ENCODE measurements at regions not wholly inside any gene's neighbourhood (a gene's known extent, or its start where the extent isn't known, plus 50 kb on each side); places are given as distances from the start of the nearest gene placed in this dataset.

DNA sequence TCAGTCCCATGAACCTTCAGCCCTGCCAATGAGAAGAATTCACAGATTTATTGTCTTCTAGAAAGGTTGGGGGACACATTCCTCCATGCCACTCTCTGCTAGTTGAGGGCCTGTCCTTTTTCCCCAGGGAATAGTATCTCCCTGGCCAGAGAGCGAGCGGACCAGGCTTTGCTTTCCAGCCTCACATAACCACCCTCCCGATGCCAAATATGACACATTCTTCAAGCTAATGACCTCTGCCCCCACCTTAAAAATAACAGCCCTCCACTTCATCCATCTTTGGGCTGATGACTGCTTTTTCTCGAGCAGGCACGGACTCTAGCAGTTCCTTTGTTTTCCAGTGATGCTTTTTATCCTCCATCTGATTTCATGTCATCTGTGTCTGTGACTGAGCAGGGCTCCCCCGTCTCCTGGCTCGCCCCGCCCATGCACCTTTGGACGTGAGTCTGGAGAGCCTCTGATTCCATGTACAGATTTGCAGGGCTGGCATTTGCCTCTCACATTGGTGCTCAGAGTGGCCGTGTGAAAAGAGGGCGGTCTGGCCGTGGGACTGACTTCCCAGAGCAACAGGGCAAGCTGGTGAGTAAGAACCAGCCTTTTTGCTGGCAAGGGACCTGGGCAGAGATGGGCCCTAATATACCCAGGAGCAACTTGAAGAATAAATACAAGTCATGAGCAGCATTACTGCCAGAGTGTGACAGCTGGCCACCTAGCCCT is 279.8 kb downstream of the BCOR start:
- no peaks in the 10 kb centered on the region for H3K79me2 ChIP-seq (ENCODE audit: insufficient read depth, low read depth)
- H4K20me1 ChIP-seq (ENCODE audit: insufficient read depth) = no peaks in the 10 kb centered on the region
- H3K4me3 ChIP-seq (IDR thresholded peaks at IDR 0.05; ENCODE audit: insufficient read depth, low read depth, low read length) = no peak overlapping the region
- H2AFZ ChIP-seq (ENCODE audit: low read depth) = no peak overlapping the region
- no peak overlapping the region for H3K9ac ChIP-seq
- H3K27ac ChIP-seq = no peak overlapping the region
- H3K27me3 ChIP-seq (ENCODE audit: insufficient read depth, low read depth) = no peaks in the 10 kb centered on the region
- H3K4me2 ChIP-seq = no peak overlapping the region
- peaks cover 14% of the 10 kb centered on the region for H3K4me1 ChIP-seq (ENCODE audit: low read depth, poor library complexity, severe bottlenecking)
- H3K36me3 ChIP-seq (ENCODE audit: insufficient read depth) = no peaks in the 10 kb centered on the region
- TF ChIP-seq, protein P1, sequence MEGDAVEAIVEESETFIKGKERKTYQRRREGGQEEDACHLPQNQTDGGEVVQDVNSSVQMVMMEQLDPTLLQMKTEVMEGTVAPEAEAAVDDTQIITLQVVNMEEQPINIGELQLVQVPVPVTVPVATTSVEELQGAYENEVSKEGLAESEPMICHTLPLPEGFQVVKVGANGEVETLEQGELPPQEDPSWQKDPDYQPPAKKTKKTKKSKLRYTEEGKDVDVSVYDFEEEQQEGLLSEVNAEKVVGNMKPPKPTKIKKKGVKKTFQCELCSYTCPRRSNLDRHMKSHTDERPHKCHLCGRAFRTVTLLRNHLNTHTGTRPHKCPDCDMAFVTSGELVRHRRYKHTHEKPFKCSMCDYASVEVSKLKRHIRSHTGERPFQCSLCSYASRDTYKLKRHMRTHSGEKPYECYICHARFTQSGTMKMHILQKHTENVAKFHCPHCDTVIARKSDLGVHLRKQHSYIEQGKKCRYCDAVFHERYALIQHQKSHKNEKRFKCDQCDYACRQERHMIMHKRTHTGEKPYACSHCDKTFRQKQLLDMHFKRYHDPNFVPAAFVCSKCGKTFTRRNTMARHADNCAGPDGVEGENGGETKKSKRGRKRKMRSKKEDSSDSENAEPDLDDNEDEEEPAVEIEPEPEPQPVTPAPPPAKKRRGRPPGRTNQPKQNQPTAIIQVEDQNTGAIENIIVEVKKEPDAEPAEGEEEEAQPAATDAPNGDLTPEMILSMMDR (conservative IDR thresholded peaks at IDR 0.05; ENCODE audit: low read depth, low read length) = no peak

DNA sequence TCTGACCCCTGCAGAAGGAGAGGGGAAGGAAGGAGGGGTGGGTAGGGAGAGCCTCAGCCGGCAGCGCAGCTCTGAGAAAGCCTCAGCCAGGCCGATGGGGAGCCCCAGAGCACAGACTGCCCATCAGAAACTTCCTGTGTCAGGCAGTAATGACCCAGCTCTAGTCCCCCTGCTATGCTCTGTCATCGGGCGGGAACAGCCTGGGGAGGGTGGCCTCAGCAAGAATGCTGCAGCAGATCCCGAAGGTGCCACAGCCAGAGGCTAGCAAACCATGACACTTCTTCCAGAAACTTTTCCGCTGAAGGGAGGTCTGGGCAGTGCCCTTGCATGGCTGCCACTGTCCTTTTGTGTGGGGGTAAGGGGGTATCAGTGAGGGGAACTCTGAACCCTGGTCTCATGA is 279.0 kb downstream of the BCOR start:
- Histone ChIP-seq H3K79me2 (ENCODE audit: insufficient read depth, low read depth) (no peaks in the 10 kb centered on the region), H2AFZ (ENCODE audit: low read depth) (no peak overlapping the region), H3K27ac (no peak overlapping the region), H3K4me1 (ENCODE audit: low read depth, poor library complexity, severe bottlenecking) (peaks cover 14% of the 10 kb centered on the region), H4K20me1 (ENCODE audit: insufficient read depth) (no peaks in the 10 kb centered on the region), H3K36me3 (ENCODE audit: insufficient read depth) (no peaks in the 10 kb centered on the region), H3K9ac (no peak overlapping the region), H3K27me3 (ENCODE audit: insufficient read depth, low read depth) (no peaks in the 10 kb centered on the region), H3K4me2 (no peak overlapping the region), H3K4me3 (IDR thresholded peaks at IDR 0.05; ENCODE audit: insufficient read depth, low read depth, low read length) (no peak overlapping the region)
- TF ChIP-seq, protein P1 (conservative IDR thresholded peaks at IDR 0.05; ENCODE audit: low read depth, low read length) = no peak

DNA sequence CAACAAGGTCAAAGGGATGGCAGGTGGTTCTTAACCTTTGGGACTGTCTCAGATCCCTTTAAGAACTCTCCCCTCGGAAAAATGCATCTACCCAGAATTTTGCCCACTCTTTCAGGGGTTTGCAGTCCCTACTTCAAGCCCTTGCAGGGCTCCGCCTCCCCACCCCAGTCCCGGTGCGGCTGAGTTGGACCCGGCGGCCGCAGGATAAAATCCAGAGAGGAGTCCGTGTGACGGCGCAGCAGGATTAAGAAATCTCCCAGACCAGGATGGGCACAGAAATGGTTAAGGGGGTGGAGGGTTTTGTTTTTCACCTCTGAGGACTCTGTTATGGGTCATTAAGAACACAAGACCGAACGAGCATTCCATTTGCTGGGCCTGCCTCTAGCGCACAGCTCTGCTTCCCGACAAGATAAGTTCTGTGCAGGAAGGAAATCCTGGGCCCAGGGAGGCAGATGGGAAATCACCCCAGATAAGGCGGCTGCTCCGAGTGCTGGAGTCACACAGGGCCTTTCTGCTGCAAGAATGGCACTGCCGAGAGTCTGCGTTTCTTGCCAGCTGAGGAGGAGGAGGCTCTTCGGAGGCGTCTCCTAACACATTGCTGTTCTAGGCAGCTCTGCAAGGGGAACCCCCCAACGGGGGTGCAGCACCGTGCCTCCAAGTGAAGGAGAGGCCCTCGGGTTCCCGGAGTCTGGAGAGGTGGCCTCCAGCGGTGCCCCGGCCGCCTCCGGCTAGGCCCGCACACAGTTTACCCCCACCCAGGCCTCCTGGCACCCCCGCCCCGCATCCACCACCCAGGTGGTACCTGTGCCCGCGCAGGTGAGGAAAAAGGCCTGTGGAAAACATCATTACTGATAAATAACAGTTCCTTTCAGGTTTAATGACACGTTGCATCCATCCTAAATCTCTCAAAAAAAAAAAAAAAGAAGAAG is 277.6 kb downstream of the BCOR start:
- H3K4me1 ChIP-seq (ENCODE audit: low read depth, poor library complexity, severe bottlenecking) = peaks cover 7% of the 10 kb centered on the region
- TF ChIP-seq, protein P1 (conservative IDR thresholded peaks at IDR 0.05; ENCODE audit: low read depth, low read length) = no peak
- H3K27me3 ChIP-seq (ENCODE audit: insufficient read depth, low read depth) = no peaks in the 10 kb centered on the region
- no peak overlapping the region for H2AFZ ChIP-seq (ENCODE audit: low read depth)
- H3K36me3 ChIP-seq (ENCODE audit: insufficient read depth) = no peaks in the 10 kb centered on the region
- H3K4me3 ChIP-seq (IDR thresholded peaks at IDR 0.05; ENCODE audit: insufficient read depth, low read depth, low read length) = no peak overlapping the region
- no peak overlapping the region for H3K9ac ChIP-seq
- H4K20me1 ChIP-seq (ENCODE audit: insufficient read depth) = no peaks in the 10 kb centered on the region
- H3K4me2 ChIP-seq = no peak overlapping the region
- H3K27ac ChIP-seq = no peak overlapping the region
- H3K79me2 ChIP-seq (ENCODE audit: insufficient read depth, low read depth) = no peaks in the 10 kb centered on the region

DNA sequence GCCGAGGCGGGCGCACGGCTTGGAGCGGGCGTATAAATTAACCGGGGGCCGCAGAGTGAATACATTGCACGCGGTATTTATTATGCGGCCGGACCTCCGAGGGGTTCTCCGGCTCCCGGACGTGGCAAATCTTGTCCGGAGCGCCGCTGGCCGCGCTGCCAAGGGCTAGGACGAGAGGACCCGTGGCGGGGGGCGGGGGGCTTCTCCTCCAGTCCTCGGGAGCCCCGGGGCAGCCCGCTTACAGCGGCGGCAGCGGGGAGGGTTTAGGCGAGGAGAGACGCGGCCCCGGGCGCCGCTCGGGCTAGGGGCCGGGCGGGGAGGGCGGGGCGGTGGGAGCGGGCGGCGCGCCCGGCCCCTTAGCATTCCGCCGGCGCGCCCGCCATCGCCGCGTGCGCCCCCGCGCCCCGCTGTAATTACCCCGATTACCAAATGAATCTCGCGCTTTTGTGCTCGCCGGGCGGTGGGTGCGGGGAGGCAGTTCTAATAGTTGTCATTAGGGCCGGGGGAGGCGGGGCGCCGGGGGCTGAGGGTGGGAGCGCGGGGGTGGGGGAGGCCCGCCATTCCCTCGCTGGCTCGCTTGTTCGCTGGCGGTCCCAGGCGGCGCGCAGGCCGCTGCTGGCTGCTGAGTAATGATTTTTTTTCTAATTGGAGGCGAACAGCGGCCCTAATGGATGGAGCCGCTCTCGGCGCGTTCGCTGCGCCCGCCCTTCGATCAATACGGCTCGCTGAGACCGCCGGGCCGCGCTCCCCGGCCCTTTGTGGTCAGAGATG is 276.6 kb downstream of the BCOR start:
- no peaks in the 10 kb centered on the region for H3K27me3 ChIP-seq (ENCODE audit: insufficient read depth, low read depth)
- no peak overlapping the region for H3K27ac ChIP-seq
- no peak overlapping the region for H3K9ac ChIP-seq
- no peaks in the 10 kb centered on the region for H4K20me1 ChIP-seq (ENCODE audit: insufficient read depth)
- no peak overlapping the region for H3K4me3 ChIP-seq (IDR thresholded peaks at IDR 0.05; ENCODE audit: insufficient read depth, low read depth, low read length)
- H2AFZ ChIP-seq (ENCODE audit: low read depth) = no peak overlapping the region
- no peaks in the 10 kb centered on the region for H3K4me1 ChIP-seq (ENCODE audit: low read depth, poor library complexity, severe bottlenecking)
- no peak overlapping the region for H3K4me2 ChIP-seq
- no peaks in the 10 kb centered on the region for H3K79me2 ChIP-seq (ENCODE audit: insufficient read depth, low read depth)
- no peaks in the 10 kb centered on the region for H3K36me3 ChIP-seq (ENCODE audit: insufficient read depth)
- TF ChIP-seq, protein P1 (conservative IDR thresholded peaks at IDR 0.05; ENCODE audit: low read depth, low read length) = no peak
